ENCODE measurements at regions not wholly inside any gene's neighbourhood (a gene's known extent, or its start where the extent isn't known, plus 50 kb on each side); places are given as distances from the start of the nearest gene placed in this dataset.

DNA sequence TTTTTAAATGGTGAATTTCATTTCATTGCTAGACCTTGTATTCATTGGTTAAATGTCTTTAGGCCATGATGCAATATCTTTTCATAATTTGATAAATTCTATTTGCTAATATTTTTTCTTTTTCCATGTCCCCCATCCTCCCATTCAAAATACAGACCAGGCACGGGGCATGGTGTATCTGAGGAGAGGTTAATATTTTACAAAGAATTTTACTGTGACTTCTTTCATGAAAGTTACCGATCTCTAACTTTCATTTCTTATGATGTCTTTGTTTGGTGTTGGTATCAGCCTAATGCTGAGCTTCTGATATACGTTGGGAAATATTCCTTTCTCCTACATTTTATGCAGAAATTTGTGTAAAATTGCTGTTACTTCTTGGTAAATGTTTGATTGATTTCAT lies 216.7 kb upstream of the IGFBP3 start:
- H3K9me2 ChIP-seq (ENCODE audit: insufficient read depth): no peaks in the 10 kb centered on the region
- DNase-seq (ENCODE audit: low spot score): no peak
- no peak for ATAC-seq
- H3K27ac ChIP-seq (ENCODE audit: low read depth): no peak overlapping the region
- no peak overlapping the region for H3K4me3 ChIP-seq
- no peaks in the 10 kb centered on the region for H4K20me1 ChIP-seq (replicated peaks; ENCODE audit: insufficient read depth)
- H3K27me3 ChIP-seq (ENCODE audit: insufficient read depth): no peaks in the 10 kb centered on the region
- no peaks in the 10 kb centered on the region for H3K79me2 ChIP-seq (replicated peaks; ENCODE audit: insufficient read depth)
- H3F3A ChIP-seq (replicated peaks; ENCODE audit: low read depth): no peaks in the 10 kb centered on the region
- no peak overlapping the region for H2AFZ ChIP-seq
- no peak for TF ChIP-seq CREB1 (CRISPR knock-in tag; IDR thresholded peaks at IDR 0.05; ENCODE audit: low read depth)
- TF ChIP-seq EZH2phosphoT487 (IDR thresholded peaks at IDR 0.05; ENCODE audit: unreplicated experiment): no peak
- no peak for TF ChIP-seq NANOG (IDR thresholded peaks at IDR 0.05; ENCODE audit: borderline replicate concordance)
- TF ChIP-seq STAT1 (IDR thresholded peaks at IDR 0.05; ENCODE audit: unreplicated experiment): no peak
- TF ChIP-seq, protein P1, sequence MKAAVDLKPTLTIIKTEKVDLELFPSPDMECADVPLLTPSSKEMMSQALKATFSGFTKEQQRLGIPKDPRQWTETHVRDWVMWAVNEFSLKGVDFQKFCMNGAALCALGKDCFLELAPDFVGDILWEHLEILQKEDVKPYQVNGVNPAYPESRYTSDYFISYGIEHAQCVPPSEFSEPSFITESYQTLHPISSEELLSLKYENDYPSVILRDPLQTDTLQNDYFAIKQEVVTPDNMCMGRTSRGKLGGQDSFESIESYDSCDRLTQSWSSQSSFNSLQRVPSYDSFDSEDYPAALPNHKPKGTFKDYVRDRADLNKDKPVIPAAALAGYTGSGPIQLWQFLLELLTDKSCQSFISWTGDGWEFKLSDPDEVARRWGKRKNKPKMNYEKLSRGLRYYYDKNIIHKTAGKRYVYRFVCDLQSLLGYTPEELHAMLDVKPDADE (IDR thresholded peaks at IDR 0.05): no peak
- no peak for TF ChIP-seq ZNF114 (CRISPR knock-in tag; IDR thresholded peaks at IDR 0.05)
- TF ChIP-seq ZNF331 (CRISPR knock-in tag; IDR thresholded peaks at IDR 0.05; ENCODE audit: low read depth): no peak
- TF ChIP-seq, protein P2, sequence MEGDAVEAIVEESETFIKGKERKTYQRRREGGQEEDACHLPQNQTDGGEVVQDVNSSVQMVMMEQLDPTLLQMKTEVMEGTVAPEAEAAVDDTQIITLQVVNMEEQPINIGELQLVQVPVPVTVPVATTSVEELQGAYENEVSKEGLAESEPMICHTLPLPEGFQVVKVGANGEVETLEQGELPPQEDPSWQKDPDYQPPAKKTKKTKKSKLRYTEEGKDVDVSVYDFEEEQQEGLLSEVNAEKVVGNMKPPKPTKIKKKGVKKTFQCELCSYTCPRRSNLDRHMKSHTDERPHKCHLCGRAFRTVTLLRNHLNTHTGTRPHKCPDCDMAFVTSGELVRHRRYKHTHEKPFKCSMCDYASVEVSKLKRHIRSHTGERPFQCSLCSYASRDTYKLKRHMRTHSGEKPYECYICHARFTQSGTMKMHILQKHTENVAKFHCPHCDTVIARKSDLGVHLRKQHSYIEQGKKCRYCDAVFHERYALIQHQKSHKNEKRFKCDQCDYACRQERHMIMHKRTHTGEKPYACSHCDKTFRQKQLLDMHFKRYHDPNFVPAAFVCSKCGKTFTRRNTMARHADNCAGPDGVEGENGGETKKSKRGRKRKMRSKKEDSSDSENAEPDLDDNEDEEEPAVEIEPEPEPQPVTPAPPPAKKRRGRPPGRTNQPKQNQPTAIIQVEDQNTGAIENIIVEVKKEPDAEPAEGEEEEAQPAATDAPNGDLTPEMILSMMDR (conservative IDR thresholded peaks at IDR 0.05; ENCODE audit: low read depth in 2 of 2): no peak
- TF ChIP-seq POLR2AphosphoS5 (IDR thresholded peaks at IDR 0.05; ENCODE audit: low read depth): no peak
- TF ChIP-seq EZH2 (IDR thresholded peaks at IDR 0.05; ENCODE audit: low read depth, unreplicated experiment): no peak
- TF ChIP-seq JUNB (IDR thresholded peaks at IDR 0.05; ENCODE audit: unreplicated experiment): no peak
- TF ChIP-seq, protein P3, sequence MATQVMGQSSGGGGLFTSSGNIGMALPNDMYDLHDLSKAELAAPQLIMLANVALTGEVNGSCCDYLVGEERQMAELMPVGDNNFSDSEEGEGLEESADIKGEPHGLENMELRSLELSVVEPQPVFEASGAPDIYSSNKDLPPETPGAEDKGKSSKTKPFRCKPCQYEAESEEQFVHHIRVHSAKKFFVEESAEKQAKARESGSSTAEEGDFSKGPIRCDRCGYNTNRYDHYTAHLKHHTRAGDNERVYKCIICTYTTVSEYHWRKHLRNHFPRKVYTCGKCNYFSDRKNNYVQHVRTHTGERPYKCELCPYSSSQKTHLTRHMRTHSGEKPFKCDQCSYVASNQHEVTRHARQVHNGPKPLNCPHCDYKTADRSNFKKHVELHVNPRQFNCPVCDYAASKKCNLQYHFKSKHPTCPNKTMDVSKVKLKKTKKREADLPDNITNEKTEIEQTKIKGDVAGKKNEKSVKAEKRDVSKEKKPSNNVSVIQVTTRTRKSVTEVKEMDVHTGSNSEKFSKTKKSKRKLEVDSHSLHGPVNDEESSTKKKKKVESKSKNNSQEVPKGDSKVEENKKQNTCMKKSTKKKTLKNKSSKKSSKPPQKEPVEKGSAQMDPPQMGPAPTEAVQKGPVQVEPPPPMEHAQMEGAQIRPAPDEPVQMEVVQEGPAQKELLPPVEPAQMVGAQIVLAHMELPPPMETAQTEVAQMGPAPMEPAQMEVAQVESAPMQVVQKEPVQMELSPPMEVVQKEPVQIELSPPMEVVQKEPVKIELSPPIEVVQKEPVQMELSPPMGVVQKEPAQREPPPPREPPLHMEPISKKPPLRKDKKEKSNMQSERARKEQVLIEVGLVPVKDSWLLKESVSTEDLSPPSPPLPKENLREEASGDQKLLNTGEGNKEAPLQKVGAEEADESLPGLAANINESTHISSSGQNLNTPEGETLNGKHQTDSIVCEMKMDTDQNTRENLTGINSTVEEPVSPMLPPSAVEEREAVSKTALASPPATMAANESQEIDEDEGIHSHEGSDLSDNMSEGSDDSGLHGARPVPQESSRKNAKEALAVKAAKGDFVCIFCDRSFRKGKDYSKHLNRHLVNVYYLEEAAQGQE (IDR thresholded peaks at IDR 0.05; ENCODE audit: unreplicated experiment): no peak
- TF ChIP-seq, protein P4, sequence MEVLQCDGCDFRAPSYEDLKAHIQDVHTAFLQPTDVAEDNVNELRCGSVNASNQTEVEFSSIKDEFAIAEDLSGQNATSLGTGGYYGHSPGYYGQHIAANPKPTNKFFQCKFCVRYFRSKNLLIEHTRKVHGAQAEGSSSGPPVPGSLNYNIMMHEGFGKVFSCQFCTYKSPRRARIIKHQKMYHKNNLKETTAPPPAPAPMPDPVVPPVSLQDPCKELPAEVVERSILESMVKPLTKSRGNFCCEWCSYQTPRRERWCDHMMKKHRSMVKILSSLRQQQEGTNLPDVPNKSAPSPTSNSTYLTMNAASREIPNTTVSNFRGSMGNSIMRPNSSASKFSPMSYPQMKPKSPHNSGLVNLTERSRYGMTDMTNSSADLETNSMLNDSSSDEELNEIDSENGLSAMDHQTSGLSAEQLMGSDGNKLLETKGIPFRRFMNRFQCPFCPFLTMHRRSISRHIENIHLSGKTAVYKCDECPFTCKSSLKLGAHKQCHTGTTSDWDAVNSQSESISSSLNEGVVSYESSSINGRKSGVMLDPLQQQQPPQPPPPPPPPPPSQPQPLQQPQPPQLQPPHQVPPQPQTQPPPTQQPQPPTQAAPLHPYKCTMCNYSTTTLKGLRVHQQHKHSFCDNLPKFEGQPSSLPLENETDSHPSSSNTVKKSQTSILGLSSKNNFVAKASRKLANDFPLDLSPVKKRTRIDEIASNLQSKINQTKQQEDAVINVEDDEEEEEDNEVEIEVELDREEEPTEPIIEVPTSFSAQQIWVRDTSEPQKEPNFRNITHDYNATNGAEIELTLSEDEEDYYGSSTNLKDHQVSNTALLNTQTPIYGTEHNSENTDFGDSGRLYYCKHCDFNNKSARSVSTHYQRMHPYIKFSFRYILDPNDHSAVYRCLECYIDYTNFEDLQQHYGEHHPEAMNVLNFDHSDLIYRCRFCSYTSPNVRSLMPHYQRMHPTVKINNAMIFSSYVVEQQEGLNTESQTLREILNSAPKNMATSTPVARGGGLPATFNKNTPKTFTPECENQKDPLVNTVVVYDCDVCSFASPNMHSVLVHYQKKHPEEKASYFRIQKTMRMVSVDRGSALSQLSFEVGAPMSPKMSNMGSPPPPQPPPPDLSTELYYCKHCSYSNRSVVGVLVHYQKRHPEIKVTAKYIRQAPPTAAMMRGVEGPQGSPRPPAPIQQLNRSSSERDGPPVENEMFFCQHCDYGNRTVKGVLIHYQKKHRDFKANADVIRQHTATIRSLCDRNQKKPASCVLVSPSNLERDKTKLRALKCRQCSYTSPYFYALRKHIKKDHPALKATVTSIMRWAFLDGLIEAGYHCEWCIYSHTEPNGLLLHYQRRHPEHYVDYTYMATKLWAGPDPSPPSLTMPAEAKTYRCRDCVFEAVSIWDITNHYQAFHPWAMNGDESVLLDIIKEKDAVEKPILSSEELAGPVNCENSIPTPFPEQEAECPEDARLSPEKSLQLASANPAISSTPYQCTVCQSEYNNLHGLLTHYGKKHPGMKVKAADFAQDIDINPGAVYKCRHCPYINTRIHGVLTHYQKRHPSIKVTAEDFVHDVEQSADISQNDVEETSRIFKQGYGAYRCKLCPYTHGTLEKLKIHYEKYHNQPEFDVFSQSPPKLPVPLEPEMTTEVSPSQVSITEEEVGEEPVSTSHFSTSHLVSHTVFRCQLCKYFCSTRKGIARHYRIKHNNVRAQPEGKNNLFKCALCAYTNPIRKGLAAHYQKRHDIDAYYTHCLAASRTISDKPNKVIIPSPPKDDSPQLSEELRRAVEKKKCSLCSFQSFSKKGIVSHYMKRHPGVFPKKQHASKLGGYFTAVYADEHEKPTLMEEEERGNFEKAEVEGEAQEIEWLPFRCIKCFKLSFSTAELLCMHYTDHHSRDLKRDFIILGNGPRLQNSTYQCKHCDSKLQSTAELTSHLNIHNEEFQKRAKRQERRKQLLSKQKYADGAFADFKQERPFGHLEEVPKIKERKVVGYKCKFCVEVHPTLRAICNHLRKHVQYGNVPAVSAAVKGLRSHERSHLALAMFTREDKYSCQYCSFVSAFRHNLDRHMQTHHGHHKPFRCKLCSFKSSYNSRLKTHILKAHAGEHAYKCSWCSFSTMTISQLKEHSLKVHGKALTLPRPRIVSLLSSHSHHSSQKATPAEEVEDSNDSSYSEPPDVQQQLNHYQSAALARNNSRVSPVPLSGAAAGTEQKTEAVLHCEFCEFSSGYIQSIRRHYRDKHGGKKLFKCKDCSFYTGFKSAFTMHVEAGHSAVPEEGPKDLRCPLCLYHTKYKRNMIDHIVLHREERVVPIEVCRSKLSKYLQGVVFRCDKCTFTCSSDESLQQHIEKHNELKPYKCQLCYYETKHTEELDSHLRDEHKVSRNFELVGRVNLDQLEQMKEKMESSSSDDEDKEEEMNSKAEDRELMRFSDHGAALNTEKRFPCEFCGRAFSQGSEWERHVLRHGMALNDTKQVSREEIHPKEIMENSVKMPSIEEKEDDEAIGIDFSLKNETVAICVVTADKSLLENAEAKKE (CRISPR knock-in tag; IDR thresholded peaks at IDR 0.05): no peak
- H3K36me3 ChIP-seq (ENCODE audit: insufficient read depth): no peaks in the 10 kb centered on the region
- Mint-ChIP-seq H3K9me3 (no peaks in the 10 kb centered on the region; the same call in 1 of the 3 replicates), H3K36me3 (ENCODE audit: low read depth) (no peaks in the 10 kb centered on the region), H3K4me3 (no peak overlapping the region), H3K4me1 (0 out of 3 replicates have a peak, but pooled peaks cover 2% of the 10 kb centered on the region), H3K27me3 (ENCODE audit: insufficient read depth, low read depth, poor library complexity) (no peaks in the 10 kb centered on the region), H3K27ac (no peak overlapping the region)
- no peak overlapping the region for H3K4me2 ChIP-seq
- H3K4me1 ChIP-seq (ENCODE audit: insufficient read depth): no peaks in the 10 kb centered on the region
